H1 (cell line): ENCODE measurements at regions not wholly inside any gene's neighbourhood (a gene's known extent, or its start where the extent isn't known, plus 50 kb on each side); places are given as distances from the start of the nearest gene placed in this dataset.

ENCODE experiments used
- ATF3 ChIP-seq: IDR thresholded peaks from 2 replicates; pipeline ENCODE4 v1.6.1; 2011; ENCODE audit warnings: low read depth, mild to moderate bottlenecking, low read length; ENCODE audit not compliant: insufficient read depth
- TF ChIP-seq, protein P1 (sequence below), 3 experiments: IDR thresholded peaks; 1 replicate in 2 of 3; 2 replicates in 1 of 3; pipeline versions ENCODE4 v1.5.1 to v1.6.1; 2011; ENCODE audit warnings: low read length in 3 of 3, mild to moderate bottlenecking in 3 of 3, inconsistent platforms in 2 of 3, low read depth in 1 of 3, moderate library complexity in 1 of 3; ENCODE audit not compliant: insufficient read depth in 1 of 3; ENCODE audit errors: control extremely low read depth in 1 of 3

GRCh38 chr18:78554944-78555608 is 424.5 kb upstream of the SALL3 start (continued):
- TF ChIP-seq, protein P1, sequence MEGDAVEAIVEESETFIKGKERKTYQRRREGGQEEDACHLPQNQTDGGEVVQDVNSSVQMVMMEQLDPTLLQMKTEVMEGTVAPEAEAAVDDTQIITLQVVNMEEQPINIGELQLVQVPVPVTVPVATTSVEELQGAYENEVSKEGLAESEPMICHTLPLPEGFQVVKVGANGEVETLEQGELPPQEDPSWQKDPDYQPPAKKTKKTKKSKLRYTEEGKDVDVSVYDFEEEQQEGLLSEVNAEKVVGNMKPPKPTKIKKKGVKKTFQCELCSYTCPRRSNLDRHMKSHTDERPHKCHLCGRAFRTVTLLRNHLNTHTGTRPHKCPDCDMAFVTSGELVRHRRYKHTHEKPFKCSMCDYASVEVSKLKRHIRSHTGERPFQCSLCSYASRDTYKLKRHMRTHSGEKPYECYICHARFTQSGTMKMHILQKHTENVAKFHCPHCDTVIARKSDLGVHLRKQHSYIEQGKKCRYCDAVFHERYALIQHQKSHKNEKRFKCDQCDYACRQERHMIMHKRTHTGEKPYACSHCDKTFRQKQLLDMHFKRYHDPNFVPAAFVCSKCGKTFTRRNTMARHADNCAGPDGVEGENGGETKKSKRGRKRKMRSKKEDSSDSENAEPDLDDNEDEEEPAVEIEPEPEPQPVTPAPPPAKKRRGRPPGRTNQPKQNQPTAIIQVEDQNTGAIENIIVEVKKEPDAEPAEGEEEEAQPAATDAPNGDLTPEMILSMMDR (IDR thresholded peaks at IDR 0.05; ENCODE audit: control extremely low read depth in 1 of 3, insufficient read depth in 1 of 3, low read depth in 1 of 3, low read length in 3 of 3): no peak
- TF ChIP-seq ATF3: no peak
